ENCODE measurements at regions not wholly inside any gene's neighbourhood (a gene's known extent, or its start where the extent isn't known, plus 50 kb on each side); places are given as distances from the start of the nearest gene placed in this dataset.

GRCh38 chr18:27567434-27567833 is 382.3 kb upstream of the CHST9 start:
- TF ChIP-seq POLR2A (IDR thresholded peaks at IDR 0.05; ENCODE audit: low read depth, low read length), result no peak
- no peak for TF ChIP-seq POLR2AphosphoS5 (IDR thresholded peaks at IDR 0.05; ENCODE audit: low read depth, low read length)

Measured in GM12892 (cell line).